Muscle of back (tissue), 3 donors: ENCODE measurements at regions not wholly inside any gene's neighbourhood (a gene's known extent, or its start where the extent isn't known, plus 50 kb on each side); places are given as distances from the start of the nearest gene placed in this dataset.

Source experiments
- DNase-seq, 3 donors: peaks; one replicate each; pipeline versions ENCODE4 v3.0.0 to v3.0.0-alpha.2; 2013

- no peak for DNase-seq
These were observed 206.3 kb downstream of the TSN start for GRCh38 chr2:121961761-121962160.

- no peak for DNase-seq
These were observed 210.2 kb downstream of the TSN start for GRCh38 chr2:121965661-121966060.

GRCh38 chr2:121966663-121967062 lies 211.2 kb downstream of the TSN start:
- DNase-seq = no peak

GRCh38 chr2:121969166-121969565 lies 213.7 kb downstream of the TSN start:
- DNase-seq = peak; percentile 47 to 83 (median 49)

GRCh38 chr2:121969766-121970639 lies 214.6 kb downstream of the TSN start:
- peak in 1 of 3 donors; percentile 65 for DNase-seq

- no peak for DNase-seq
These were observed 216.8 kb downstream of the TSN start for GRCh38 chr2:121972203-121972602.

GRCh38 chr2:121974897-121975661 lies 219.6 kb downstream of the TSN start:
- peak; percentile 80 to 91 (median 83) for DNase-seq

GRCh38 chr2:121976926-121977325 lies 221.5 kb downstream of the TSN start:
- peak in 1 of 3 donors; percentile 41 for DNase-seq

GRCh38 chr2:121977326-121977725 lies 221.9 kb downstream of the TSN start:
- no peak for DNase-seq

GRCh38 chr2:121992700-121993099 lies 237.2 kb downstream of the TSN start:
- no peak for DNase-seq

GRCh38 chr2:121993682-121994081 lies 238.2 kb downstream of the TSN start:
- DNase-seq = no peak

- DNase-seq = no peak
These were observed 239.1 kb downstream of the TSN start for GRCh38 chr2:121994238-121995206.

GRCh38 chr2:121998751-121999150 lies 243.3 kb downstream of the TSN start:
- DNase-seq = no peak

GRCh38 chr2:121999264-121999663 lies 243.8 kb downstream of the TSN start:
- DNase-seq = peak in 1 of 3 donors; percentile 22

- no peak for DNase-seq
These were observed 245.3 kb downstream of the TSN start for GRCh38 chr2:122000556-122001340.

GRCh38 chr2:122001441-122001874 lies 246.0 kb downstream of the TSN start:
- DNase-seq = no peak

GRCh38 chr2:122003196-122003940 lies 247.9 kb downstream of the TSN start:
- no peak for DNase-seq

GRCh38 chr2:122007126-122007525 lies 251.7 kb downstream of the TSN start:
- DNase-seq = no peak

GRCh38 chr2:122007577-122007976 lies 252.1 kb downstream of the TSN start:
- no peak for DNase-seq

GRCh38 chr2:122009561-122009960 lies 254.1 kb downstream of the TSN start:
- peak in 1 of 3 donors; percentile 33 for DNase-seq
